ENCODE measurements at regions not wholly inside any gene's neighbourhood (a gene's known extent, or its start where the extent isn't known, plus 50 kb on each side); places are given as distances from the start of the nearest gene placed in this dataset.

DNA sequence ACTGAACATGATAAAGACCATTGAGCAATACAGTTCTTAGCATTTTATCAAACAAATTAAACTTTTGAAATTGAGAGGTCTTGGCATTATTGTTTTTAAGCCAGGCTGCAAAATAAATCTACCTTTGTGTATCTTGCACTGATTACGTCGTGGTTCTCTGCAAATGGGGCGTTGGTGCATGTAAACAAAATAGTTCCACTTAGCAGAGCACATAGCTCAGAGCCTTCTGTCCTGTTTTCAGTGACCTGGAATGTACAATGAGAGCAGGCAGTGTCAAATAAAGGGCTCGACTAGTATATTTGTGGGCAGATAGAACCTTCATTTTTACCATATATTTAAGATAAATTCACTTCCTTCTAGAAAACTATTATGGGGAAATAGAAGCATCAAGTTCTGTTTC is 333.9 kb upstream of the SMIM30 start:
- Histone ChIP-seq H3K4me3 (ENCODE audit: low read depth, low read length, poor library complexity, severe bottlenecking) (no peak overlapping the region), H3K79me2 (ENCODE audit: insufficient read depth, low read depth, low read length) (no peaks in the 10 kb centered on the region), H3K9me3 (ENCODE audit: low read length) (no peaks in the 10 kb centered on the region), H3K9me2 (ENCODE audit: insufficient read depth, low read length) (no peaks in the 10 kb centered on the region), H4K20me1 (ENCODE audit: insufficient read depth, low read length) (no peaks in the 10 kb centered on the region), H3K4me2 (ENCODE audit: low read length) (no peak overlapping the region), H3K36me3 (ENCODE audit: insufficient read depth, low read length) (no peaks in the 10 kb centered on the region), H3K27ac (ENCODE audit: low read depth, low read length, poor library complexity, severe bottlenecking) (no peak overlapping the region), H3K4me1 (ENCODE audit: insufficient read depth, low read length, poor library complexity, severe bottlenecking) (no peaks in the 10 kb centered on the region), H2AFZ (ENCODE audit: low read length) (no peak overlapping the region)
- TF ChIP-seq, protein P1, sequence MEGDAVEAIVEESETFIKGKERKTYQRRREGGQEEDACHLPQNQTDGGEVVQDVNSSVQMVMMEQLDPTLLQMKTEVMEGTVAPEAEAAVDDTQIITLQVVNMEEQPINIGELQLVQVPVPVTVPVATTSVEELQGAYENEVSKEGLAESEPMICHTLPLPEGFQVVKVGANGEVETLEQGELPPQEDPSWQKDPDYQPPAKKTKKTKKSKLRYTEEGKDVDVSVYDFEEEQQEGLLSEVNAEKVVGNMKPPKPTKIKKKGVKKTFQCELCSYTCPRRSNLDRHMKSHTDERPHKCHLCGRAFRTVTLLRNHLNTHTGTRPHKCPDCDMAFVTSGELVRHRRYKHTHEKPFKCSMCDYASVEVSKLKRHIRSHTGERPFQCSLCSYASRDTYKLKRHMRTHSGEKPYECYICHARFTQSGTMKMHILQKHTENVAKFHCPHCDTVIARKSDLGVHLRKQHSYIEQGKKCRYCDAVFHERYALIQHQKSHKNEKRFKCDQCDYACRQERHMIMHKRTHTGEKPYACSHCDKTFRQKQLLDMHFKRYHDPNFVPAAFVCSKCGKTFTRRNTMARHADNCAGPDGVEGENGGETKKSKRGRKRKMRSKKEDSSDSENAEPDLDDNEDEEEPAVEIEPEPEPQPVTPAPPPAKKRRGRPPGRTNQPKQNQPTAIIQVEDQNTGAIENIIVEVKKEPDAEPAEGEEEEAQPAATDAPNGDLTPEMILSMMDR (conservative IDR thresholded peaks at IDR 0.05; ENCODE audit: low read length) = no peak
- no peak for TF ChIP-seq EZH2phosphoT487 (IDR thresholded peaks at IDR 0.05; ENCODE audit: borderline replicate concordance, low read depth, low read length)
- DNase-seq (ENCODE audit: low spot score) = no peak
- intact Hi-C loops (cut with micrococcal nuclease; ENCODE audit: unreplicated experiment) = no loop called here
- BruUV-seq (replicated peaks) = no TSS peak
- ChIA-PET CTCF (ENCODE audit: unreplicated experiment) (no interaction called here), POLR2A (interaction anchor here (0.7 to 1.1 kb wide), 2 partner anchors 11 to 795 kb away, joined by 3 to 4 read pairs; no protein-coding TSS in a partner anchor)

DNA sequence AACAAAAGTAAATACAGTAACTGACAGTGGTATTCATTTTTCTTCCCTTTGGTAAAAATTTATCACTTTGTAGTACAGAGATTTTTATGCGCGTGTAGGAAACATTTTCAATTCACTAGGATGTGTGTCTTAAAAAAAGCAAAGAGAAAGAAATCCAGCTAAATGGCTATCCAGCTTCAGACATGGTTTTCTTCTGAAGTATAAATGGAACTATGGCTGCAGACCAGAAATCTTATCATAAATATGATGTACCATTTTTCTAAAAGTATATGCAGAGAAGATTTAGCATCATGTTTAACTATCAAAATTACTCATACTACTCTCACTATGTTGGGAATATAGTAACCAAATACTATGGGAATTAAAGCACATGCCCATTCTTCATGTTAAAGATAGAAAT is 328.4 kb upstream of the SMIM30 start:
- BruUV-seq (replicated peaks) = no TSS peak
- CTCF ChIA-PET (ENCODE audit: unreplicated experiment) = no interaction called here
- H3K4me2 ChIP-seq (ENCODE audit: low read length) = no peak overlapping the region
- no peaks in the 10 kb centered on the region for H3K9me2 ChIP-seq (ENCODE audit: insufficient read depth, low read length)
- no peaks in the 10 kb centered on the region for H3K9me3 ChIP-seq (ENCODE audit: low read length)
- intact Hi-C loops (cut with micrococcal nuclease; ENCODE audit: unreplicated experiment) = no loop called here
- no peak overlapping the region for H3K4me3 ChIP-seq (ENCODE audit: low read depth, low read length, poor library complexity, severe bottlenecking)
- TF ChIP-seq EZH2phosphoT487 (IDR thresholded peaks at IDR 0.05; ENCODE audit: borderline replicate concordance, low read depth, low read length) = no peak
- TF ChIP-seq, protein P1 (conservative IDR thresholded peaks at IDR 0.05; ENCODE audit: low read length) = no peak
- no peaks in the 10 kb centered on the region for H3K36me3 ChIP-seq (ENCODE audit: insufficient read depth, low read length)
- POLR2A ChIA-PET = no interaction called here
- no peaks in the 10 kb centered on the region for H4K20me1 ChIP-seq (ENCODE audit: insufficient read depth, low read length)
- no peak for DNase-seq (ENCODE audit: low spot score)
- no peaks in the 10 kb centered on the region for H3K4me1 ChIP-seq (ENCODE audit: insufficient read depth, low read length, poor library complexity, severe bottlenecking)
- no peaks in the 10 kb centered on the region for H3K79me2 ChIP-seq (ENCODE audit: insufficient read depth, low read depth, low read length)
- no peak overlapping the region for H3K27ac ChIP-seq (ENCODE audit: low read depth, low read length, poor library complexity, severe bottlenecking)
- no peak overlapping the region for H2AFZ ChIP-seq (ENCODE audit: low read length)

DNA sequence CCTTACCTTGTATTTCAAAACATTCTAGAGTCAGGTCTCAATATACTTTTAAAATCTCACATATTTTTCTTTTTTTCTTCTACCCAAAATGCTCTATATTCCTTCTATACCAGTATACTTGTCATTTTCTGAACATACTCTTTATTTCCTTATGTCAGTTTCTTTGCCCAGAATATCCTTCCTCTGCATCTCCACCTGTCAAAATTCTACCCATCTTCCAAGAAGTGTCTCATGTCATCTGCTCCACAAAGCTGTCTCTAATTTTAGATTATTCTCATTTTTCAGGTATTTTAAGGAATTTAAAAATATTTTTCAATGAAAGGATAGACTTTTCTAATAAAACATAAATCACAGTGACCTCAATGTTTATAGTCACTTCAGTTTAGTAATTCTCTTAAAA is 328.0 kb upstream of the SMIM30 start:
- Histone ChIP-seq H3K4me1 (ENCODE audit: insufficient read depth, low read length, poor library complexity, severe bottlenecking) (no peaks in the 10 kb centered on the region), H3K79me2 (ENCODE audit: insufficient read depth, low read depth, low read length) (no peaks in the 10 kb centered on the region), H4K20me1 (ENCODE audit: insufficient read depth, low read length) (no peaks in the 10 kb centered on the region), H3K36me3 (ENCODE audit: insufficient read depth, low read length) (no peaks in the 10 kb centered on the region), H3K27ac (ENCODE audit: low read depth, low read length, poor library complexity, severe bottlenecking) (no peak overlapping the region), H3K4me3 (ENCODE audit: low read depth, low read length, poor library complexity, severe bottlenecking) (no peak overlapping the region), H3K4me2 (ENCODE audit: low read length) (no peak overlapping the region), H2AFZ (ENCODE audit: low read length) (no peak overlapping the region), H3K9me3 (ENCODE audit: low read length) (no peaks in the 10 kb centered on the region), H3K9me2 (ENCODE audit: insufficient read depth, low read length) (no peaks in the 10 kb centered on the region)
- CTCF ChIA-PET (ENCODE audit: unreplicated experiment) = no interaction called here
- intact Hi-C loops (cut with micrococcal nuclease; ENCODE audit: unreplicated experiment) = no loop called here
- no peak for TF ChIP-seq EZH2phosphoT487 (IDR thresholded peaks at IDR 0.05; ENCODE audit: borderline replicate concordance, low read depth, low read length)
- TF ChIP-seq, protein P1 (conservative IDR thresholded peaks at IDR 0.05; ENCODE audit: low read length) = no peak
- no TSS peak for BruUV-seq (replicated peaks)
- POLR2A ChIA-PET = no interaction called here
- no peak for DNase-seq (ENCODE audit: low spot score)

Measured in OCI-LY7 (cell line).